GM19452 (cell line): ENCODE measurements at regions not wholly inside any gene's neighbourhood (a gene's known extent, or its start where the extent isn't known, plus 50 kb on each side); places are given as distances from the start of the nearest gene placed in this dataset.

Experiments
- ATAC-seq: cut with Tn5 transposase; IDR thresholded peaks from one replicate; pipeline ENCODE4 v1.9.1; 2021; ENCODE audit not compliant: unreplicated experiment

DNA sequence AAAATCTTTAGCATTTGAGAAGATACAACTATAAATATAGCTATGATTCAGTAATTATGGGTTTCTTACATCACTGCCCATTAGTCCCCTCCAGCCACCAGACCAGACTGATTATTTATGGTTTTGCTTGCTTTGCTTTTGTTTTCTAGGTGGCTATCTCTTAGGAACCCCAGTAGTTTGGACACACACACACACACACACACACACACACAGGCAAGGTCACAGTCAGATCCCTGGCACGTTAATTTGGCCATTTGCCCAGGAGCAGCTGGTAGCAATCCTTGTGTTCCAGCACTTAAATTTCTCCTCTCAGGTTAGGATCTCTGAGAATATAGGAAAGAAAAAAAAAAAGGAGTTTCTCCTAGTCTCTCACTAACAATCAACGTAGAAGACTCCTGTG, 90.2 kb upstream of the RESF1 start:
- ATAC-seq, result no peak

DNA sequence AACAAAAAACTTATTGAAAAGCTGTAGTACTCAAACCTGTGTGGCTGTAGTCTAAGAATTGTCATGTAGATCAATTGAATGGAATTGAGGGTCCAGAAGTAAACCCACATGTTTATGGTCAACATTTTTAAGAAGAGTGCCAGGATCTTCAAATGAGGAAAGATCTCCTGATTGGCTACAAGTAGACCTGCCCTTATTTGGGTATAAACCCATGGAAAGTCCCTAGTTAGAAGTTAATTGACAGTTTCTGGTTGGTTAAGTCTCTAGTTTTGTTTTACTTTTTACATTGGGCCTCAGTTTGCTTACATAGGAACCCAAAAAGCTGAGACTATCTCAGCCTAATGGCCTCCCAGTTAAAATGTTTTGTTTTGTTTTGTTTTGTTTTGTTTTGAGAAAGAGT, 91.9 kb upstream of the RESF1 start:
- no peak for ATAC-seq

DNA sequence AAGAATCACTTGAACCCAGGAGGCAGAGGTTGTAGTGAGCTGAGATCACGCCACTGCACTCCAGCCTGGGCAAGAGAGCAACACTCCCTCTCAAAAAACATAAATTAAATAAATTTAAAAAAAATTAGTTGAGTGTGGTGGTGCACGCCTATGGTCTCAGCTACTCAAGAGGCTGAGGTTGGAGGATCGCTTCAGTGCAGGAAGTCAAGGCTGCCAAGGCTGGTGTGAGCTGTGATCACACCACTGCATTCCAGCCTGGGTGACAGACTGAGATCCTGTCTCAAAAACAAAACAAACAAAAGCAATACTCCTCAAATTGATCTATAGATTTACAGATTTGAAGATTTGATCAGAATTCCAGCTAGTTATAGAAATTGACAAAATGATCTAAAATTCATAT, 92.7 kb upstream of the RESF1 start:
- no peak for ATAC-seq

DNA sequence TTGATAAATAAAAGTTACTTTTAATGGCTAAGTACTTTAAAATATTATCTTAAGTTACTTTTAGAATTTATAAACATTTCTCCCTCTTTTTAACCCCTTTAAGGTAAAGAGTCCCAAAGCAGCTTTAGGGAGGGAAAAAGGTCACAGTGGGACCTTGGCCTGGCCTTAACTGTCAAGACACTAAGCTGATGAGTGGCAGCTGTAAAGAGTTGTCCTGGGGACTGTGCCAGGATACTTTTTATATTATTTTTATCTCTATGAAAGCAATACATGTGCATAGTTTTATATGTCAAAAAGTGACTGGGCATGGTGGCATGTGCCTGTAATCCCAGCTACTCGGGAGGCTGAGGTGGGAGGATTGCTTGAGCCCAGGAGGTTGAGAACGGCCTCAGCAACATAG, 94.2 kb upstream of the RESF1 start:
- ATAC-seq, result no peak

DNA sequence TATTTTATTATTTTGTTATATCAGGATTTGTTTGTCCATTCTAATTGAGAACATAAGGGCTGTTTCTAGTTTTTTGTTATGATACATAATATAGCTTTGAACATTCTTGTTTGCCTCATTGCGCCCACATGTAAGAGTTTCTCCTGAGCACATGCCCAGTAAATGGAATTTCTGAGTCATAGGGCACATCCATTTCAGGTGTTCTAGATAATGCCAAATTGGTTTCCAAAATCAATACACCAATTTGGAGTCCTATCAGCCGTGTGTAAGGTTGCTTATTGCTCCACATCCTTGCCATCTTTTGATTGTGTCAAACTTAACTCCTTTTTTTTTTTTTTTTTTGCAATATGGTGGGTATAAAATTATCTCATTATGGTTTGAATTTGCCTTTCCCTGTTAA, 97.9 kb upstream of the RESF1 start:
- no peak for ATAC-seq

DNA sequence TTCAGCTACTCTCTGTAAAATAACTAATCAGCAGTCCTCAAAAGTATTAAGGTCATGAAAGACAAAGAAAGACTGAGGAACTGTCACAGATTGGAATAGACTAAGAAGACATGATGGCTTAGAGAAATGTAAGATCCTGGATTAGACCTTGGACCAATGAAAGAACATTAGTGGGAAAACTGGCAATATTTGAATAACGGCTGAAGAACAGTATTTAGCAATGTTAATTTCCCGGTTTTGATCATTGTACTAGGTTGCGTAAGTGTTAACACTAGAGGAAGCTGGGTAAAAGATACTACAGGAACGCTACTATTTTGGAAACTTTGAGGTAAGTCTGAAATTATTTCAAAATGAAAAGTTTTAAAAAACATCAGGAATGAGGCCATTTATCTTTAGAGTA, 98.8 kb upstream of the RESF1 start:
- ATAC-seq, result no peak

DNA sequence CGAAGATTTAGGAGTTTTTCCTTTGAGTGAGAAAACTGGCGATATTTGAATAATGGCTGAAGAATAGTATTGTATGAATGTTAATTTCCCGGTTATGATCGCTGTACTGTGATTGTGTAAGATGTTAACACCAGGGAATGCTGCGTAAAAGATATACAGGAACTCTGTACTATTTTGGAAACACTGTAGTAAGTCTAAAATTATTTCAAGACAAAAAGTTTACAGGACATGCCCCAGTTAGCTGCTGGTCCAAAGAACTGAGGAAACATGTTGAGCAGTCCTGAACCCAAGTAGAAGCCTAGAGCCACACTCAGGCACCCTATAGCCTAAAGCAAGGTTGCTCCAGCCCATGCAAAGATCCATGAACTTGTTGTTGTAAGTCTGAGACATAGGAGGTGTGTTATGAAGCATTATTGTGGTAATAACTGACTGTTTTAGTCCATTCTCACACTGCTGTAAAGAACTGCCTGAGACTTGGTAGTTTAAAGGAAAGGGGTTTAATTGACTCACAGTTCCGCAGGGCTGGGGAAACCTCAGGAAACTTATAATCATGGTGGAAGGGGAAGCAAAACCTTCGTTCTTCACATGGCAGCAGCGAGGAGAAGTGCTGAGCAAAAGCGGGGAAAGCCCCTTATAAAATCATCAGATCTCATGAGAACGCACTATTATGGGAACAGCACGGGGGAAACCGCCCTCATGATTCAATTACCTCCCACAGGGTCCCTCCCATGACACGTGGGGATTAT, 99.8 kb upstream of the RESF1 start:
- ATAC-seq, result no peak

DNA sequence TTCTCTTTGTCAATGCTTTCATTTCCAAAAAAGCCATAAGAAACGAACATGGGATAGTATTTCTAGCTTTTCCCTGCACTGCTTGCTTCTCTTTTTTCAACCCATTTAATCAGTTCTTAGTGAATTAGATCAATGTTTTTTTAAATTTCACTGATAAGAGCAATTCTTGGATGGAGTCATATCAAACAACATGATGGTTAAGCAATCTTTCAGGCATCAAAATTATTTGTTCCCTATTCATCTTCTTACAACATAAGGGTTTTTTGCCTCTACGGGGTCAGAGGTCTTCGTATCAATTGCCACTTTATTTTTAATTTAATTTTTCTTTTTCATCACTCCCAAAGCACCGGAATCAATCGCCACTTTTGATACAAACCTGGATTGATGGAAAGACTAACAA, 103.8 kb upstream of the RESF1 start:
- no peak for ATAC-seq

DNA sequence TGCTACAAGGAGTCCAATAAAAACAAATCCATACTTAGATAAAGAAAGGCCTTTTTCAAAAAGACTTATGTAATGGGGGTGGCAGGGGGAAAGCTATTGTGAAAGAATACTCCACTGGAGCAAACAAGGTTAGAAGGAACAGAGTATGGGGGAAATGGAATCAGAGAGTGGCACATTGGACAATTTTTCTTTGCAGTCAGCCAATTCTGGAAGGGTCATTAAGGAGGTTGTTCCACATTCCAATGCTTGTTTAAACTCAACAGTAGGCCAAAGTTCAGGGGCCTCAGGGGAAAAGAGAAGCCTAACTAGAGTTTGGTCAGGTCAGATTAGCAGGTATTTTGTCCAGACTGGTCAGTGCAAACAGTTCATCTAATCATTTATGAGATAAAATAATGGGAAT, 105.2 kb upstream of the RESF1 start:
- ATAC-seq, result no peak

DNA sequence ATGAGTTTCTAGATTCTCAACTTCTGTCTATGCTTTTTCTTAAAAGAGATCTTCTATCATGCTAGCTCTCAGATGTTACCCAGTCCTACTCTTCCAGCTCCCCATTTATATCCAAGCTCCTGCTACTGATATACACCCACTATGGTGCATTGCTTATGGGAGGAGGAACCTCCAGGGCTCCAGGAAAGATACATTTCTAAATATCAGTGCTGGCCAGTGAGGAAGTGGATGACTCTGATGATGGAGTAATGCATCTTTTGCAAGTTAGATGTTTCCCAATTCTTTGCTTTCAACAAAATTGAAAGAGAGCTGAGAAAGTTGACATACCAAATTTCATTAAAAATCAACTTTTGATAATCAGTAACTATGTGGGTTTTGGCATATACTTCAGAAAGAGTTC, 105.7 kb upstream of the RESF1 start:
- no peak for ATAC-seq

DNA sequence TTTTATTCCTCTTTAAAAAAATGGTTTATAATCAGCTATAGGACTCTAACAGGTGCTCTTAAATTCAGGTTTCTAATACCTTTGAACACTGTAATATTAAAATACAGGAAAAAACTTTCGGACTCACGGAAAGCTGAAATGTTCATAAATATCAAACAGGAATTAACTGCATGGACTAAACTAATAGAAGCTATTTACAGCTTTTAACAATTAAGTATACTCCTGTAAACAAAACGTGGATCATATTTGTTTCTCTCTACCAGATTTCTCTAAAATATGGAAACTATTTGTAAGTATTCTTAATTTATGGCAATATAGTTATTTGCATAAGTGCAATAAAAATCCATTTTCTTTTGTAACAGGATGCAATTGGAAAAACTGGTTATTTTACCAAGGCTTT, 108.9 kb upstream of the RESF1 start:
- no peak for ATAC-seq

DNA sequence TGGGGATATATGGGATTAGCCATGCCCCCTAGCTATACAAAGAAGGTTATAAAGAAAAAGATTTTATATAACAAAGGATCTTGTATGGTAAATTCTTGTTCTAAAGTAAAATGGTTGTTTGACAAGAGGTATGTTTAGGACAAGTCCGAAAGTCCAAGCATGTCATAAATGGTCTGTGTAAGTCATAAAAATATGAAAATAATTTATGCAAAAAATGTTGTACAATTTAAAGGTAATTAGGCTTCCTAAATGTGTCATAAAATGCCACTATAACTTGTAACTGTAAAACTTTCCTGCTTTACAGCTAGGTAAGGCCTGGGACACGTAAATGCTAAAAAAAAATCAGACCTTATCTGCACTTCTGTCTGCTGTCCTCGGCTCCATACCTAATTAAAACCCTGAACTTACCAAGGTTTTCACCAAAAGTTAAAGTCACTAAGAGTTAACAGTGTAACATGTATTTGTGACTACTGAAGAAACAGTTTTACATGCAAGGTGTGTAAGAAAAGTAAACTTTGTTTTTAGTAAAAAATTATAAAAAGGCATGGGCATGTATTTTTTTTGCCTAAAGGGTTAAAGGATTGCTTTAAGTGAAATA, 110.0 kb upstream of the RESF1 start:
- no peak for ATAC-seq

DNA sequence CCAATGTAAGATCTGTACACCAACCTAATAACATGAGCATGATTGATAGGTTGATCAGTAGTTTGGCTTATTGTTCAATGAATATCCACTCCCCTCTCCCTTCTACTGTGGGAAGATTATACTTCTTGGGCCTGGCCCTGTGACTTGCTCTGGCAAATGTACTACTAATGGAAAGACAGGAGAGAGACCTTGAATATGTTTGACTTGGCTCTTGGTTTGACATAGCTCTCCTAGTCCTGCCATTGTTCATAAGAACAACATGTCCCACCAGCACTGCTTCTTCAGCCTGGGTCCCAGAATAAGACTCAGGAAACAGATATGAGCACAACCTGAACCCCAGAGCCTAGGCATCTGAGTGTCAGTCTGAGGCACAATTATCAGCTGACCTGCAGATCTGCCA, 112.8 kb upstream of the RESF1 start:
- no peak for ATAC-seq

DNA sequence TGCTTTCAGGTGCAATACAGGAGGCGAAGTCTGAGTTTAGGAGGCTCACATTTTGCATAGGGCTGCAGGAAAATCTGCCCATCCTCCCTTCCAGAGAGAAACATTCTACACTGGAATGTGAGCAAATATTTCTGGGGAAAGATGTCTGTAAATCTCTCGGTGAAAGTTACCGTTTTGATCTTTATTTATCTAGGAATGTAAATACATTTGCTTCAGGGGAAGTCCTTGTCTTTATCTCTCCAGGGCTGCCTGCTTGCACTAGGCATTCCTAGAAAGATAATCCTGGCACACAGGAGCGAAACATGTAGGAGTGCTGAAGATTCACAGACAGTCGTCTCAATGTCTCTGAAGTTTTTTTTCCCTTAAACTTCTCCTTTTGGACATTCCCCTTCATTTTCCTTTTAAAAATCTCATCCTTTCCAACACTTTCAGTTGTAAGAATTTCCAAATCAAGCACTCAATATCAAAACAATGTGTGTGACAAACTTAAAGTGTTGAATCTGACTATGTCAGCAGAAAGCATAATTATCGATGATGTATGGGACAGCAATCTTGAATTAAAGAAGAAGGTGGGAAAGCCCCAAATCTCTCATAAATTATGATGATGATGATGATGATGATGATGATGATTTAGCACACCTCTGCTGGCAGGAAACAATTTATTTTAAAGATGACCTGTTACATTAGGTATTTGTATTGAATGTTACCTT, 113.4 kb upstream of the RESF1 start:
- ATAC-seq, result no peak

DNA sequence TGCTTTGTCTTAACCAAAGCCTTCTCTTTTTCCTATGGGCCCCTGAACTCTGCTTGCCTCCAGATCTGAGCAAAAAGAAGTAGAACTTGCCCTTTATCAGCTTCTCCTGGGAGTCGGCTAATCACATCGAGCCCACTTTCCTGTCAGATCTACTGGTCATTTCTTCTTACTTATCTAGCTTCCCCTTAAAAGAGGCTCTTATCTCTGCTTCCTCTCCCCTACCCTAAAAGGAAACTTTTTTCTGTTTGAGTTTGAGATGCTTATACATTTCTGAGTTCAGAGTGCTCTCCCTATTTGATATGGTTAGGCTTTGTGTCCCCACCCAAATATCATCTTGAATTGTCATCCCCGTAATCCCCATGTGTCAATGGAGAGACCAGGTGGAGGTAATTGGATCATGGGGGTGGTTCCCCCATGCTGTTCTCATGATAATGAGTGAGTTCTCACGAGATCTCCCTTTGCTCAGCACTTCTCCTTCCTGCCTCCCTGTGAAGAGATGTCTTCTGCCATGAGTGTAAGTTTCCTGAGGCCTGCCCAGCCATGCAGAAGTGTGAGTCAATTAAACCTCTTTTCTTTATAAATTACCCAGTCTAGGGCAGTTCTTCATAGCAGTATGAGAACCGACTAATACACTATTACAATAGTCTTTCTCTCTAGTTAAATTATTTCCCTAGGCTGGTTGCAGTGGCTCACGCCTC, 114.7 kb upstream of the AMN1 start:
- ATAC-seq, result no peak

DNA sequence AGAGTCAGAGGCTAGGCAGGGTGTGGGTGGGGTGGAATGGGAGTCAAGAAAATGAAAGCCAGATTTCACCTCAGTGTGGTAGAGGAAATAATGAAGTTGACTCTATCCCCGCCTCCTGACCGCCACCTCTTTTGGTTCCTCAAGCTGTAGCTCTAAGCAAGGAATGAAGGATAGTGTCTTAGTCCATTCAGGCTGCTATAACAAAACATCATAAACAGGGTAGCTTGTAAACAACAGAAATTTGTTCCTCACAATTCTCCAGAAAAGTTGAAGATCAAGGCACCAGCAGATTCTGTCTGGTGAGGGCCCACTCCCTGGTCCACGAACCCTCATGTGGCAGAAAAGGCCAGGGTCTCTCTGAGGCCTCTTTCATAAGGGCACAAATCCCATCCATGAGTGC, 109.1 kb upstream of the AMN1 start:
- ATAC-seq, result no peak

DNA sequence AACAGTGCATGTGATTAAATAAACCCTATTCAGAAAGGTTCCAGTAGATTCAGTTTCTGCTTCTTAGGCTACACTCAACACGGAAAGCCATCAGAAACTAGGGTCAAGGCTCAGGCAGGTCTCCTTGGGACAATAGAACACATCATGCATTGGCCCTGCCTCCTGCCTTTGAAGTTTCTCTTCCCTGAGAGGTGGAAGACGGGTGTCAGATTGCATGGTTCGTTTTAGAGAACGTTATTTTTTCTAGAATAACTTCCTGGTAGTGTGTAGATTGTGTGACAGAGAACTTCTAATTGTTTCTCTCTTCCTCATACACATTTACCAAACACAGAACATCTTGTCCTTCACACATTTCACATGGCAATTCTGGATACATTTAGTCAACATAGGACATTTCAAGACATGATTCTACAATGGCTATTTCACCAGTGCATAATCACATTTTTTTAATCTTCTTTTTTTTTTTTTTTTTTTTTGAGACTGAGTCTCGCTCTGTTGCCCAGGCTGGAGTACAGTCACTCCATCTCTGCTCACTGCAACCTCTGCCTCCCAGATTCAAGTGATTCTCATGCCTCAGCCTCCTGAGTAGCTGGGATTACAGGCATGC, 106.6 kb upstream of the AMN1 start:
- ATAC-seq, result no peak

DNA sequence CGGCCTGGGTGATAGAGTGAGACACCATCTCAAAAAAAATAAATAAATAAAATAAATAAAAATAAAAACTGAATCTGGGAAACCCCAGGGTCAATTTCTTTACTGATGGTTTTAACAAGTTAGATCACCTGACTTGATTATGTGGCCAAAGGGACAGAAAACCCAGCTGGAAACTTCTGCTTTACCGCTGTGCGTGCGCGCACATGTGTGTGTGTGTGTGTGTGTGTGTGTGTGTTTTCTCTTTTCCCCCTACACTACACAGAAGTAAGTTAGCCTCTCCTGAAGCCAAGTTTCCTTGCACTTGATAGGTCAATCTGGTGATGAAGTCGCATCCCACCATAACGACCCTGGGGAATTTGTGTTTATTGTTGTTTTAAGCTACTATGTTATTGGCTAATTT, 105.3 kb upstream of the AMN1 start:
- no peak for ATAC-seq

DNA sequence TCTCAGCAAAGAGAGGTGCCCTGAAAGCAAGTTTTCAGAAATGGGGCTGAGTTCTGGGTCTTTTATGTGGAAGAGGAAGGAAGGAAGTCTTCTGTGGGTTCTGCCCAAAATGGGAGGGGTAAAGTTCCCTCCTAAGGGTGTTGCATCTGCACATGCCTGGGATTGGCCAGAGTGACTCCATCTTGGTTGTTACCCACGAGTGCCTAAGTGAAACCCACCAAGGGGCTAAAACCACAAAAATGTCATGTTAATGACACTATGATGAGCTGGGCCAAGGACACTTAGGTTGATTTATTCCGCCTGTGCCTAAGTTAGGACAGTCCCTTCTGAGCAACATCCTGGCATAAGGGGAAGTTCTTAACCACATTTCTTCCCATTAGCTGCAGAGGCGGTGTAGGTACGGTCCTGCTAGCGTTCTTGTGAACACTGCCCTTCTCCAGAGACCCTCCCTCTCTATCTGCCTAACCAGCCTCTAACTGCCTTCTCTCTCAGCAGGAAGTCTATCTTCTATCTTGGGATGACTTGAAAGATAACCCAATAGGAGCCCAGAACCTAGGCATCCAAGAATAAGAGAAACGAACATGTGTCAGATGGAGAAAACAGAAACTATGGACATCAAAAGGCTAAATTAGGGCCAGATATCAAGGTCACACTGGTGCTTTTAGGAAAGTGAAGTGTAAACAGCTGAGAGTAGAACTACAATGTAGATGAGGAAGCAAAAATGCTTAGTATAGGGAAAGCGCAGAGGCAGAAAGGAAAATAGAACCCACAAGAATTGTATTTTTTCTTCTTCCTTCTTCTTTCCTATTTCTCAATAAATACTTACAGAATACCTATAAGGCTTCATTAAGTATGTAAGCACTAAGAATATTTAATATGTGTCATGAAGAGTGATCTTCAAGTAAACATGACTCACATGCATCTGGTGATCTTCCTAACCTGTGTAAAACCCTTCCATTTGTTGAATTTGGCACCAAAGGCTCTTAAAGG, 104.2 kb upstream of the AMN1 start:
- peak; percentile 58 for ATAC-seq

DNA sequence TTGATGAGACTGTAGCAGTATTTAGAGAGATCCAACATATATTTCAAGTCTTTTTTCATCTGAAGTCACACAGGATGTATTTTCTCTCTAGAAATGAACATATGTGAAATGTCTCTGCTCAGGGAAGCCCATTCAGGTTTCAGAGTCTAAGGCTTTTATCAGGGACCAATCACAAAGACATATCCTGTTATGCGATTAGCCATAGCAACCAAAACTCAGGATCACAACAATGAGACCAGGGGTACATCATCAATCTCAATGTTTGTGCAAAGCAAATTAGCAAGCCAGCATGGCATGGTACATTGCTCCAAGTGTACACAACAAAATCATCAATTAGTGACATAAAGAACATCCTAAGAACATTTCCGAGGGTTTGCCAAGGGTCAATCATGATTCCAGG, 99.2 kb upstream of the AMN1 start:
- ATAC-seq, result no peak
